GM23248 (cell line): ENCODE measurements at regions not wholly inside any gene's neighbourhood (a gene's known extent, or its start where the extent isn't known, plus 50 kb on each side); places are given as distances from the start of the nearest gene placed in this dataset.

Experiments
- DNase-seq: peaks from one replicate; pipeline ENCODE4 v3.0.0-alpha.2; 2015
- H2AFZ ChIP-seq: fragments of 200-600 bp; sonication (generic); 2 replicates; pipeline ENCODE4 v1.6.1; 2016; ENCODE audit warnings: antibody characterized with exemption
- H3F3A ChIP-seq: fragments of 200-600 bp; sonication (generic); 2 replicates; pipeline ENCODE4 v1.6.1; 2016; ENCODE audit warnings: mild to moderate bottlenecking, antibody characterized with exemption, mixed run types; ENCODE audit not compliant: insufficient read depth
- H3K27ac ChIP-seq: fragments of 200-600 bp; sonication (generic); 2 replicates; pipeline ENCODE4 v1.5.1; 2016; ENCODE audit warnings: mild to moderate bottlenecking
- H3K27me3 ChIP-seq: fragments of 200-600 bp; sonication (generic); replicated peaks from 2 replicates; pipeline ENCODE4 v1.6.1; 2016; ENCODE audit warnings: mild to moderate bottlenecking; ENCODE audit not compliant: insufficient read depth
- H3K36me3 ChIP-seq: fragments of 200-600 bp; sonication (generic); 2 replicates; pipeline ENCODE4 v1.6.1; 2016; ENCODE audit warnings: low read depth, mild to moderate bottlenecking
- H3K4me1 ChIP-seq: fragments of 200-600 bp; sonication (generic); 2 replicates; pipeline ENCODE4 v1.6.1; 2016; ENCODE audit warnings: mild to moderate bottlenecking; ENCODE audit not compliant: insufficient read depth
- H3K4me2 ChIP-seq: fragments of 200-600 bp; sonication (generic); one replicate; pipeline ENCODE4 v1.6.1; 2016; ENCODE audit warnings: mild to moderate bottlenecking; ENCODE audit not compliant: unreplicated experiment
- H3K4me3 ChIP-seq: fragments of 200-600 bp; sonication (generic); 2 replicates; pipeline ENCODE4 v1.5.1; 2016; ENCODE audit warnings: mild to moderate bottlenecking
- H3K79me2 ChIP-seq: fragments of 200-600 bp; sonication (generic); 2 replicates; pipeline ENCODE4 v1.6.1; 2016; ENCODE audit warnings: mild to moderate bottlenecking; ENCODE audit not compliant: insufficient read depth
- H3K9ac ChIP-seq: fragments of 200-600 bp; sonication (generic); 2 replicates; pipeline ENCODE4 v1.6.1; 2016; ENCODE audit warnings: mild to moderate bottlenecking
- H3K9me2 ChIP-seq: fragments of 200-600 bp; sonication (generic); 2 replicates; pipeline ENCODE4 v1.6.1; 2016; ENCODE audit warnings: mixed run types, mild to moderate bottlenecking, moderate library complexity; ENCODE audit not compliant: insufficient read depth
- H3K9me3 ChIP-seq: fragments of 200-600 bp; sonication (generic); one replicate; pipeline ENCODE4 v1.6.1; 2017; ENCODE audit warnings: low read depth
- H4K20me1 ChIP-seq: fragments of 200-600 bp; sonication (generic); 2 replicates; pipeline ENCODE4 v1.6.0; 2016; ENCODE audit not compliant: insufficient read depth
- EZH2 ChIP-seq: fragments of 200-600 bp; sonication (generic); IDR thresholded peaks from 2 replicates; pipeline ENCODE4 v1.6.1; 2018; ENCODE audit warnings: antibody characterized with exemption, mild to moderate bottlenecking; ENCODE audit not compliant: insufficient read depth, poor library complexity, severe bottlenecking
- EZH2phosphoT487 ChIP-seq: fragments of 200-600 bp; sonication (generic); IDR thresholded peaks from 2 replicates; pipeline ENCODE4 v1.6.1; 2018; ENCODE audit warnings: antibody characterized with exemption, moderate library complexity, mild to moderate bottlenecking, low read depth; ENCODE audit not compliant: insufficient read depth
- WGBS, 2 experiments: methylation state at CpG; one replicate each; pipeline ENCODE4 v1.1.6; 2015 to 2017; ENCODE audit warnings: low lambda C conversion rate in 2 of 2, low coverage in 1 of 2; ENCODE audit errors: missing lambda C conversion rate in 2 of 2; 5-methylcytosine and 5-hydroxymethylcytosine counted together
- in situ Hi-C: fragments of 300-500 bp; cut with MboI; formaldehyde crosslinking; loops from 2 replicates; pipeline ENCODE4 v1.15.0; 2020

- in situ Hi-C loops, result no loop called here
These were observed 375.1 kb downstream of the SHQ1 start for GRCh38 chr3:72473156-72473555.

GRCh38 chr3:72470904-72471417 lies 377.3 kb downstream of the SHQ1 start:
- no peak overlapping the region for H3K4me3 ChIP-seq
- no peak overlapping the region for H3K4me2 ChIP-seq
- WGBS, 2 experiments, result 66 to 69% methylated on average over 5 of the region's 5 CpGs
- no peaks in the 10 kb centered on the region for H3K9me2 ChIP-seq
- H2AFZ ChIP-seq, result no peak overlapping the region
- no peaks in the 10 kb centered on the region for H3K4me1 ChIP-seq
- H3K9me3 ChIP-seq, result no peaks in the 10 kb centered on the region
- H3K9ac ChIP-seq, result no peak overlapping the region
- no peak overlapping the region for H3K27ac ChIP-seq
- no peaks in the 10 kb centered on the region for H3K79me2 ChIP-seq
- in situ Hi-C loops, result no loop called here
- H3K36me3 ChIP-seq, result no peaks in the 10 kb centered on the region
- DNase-seq, result no peak
- no peaks in the 10 kb centered on the region for H4K20me1 ChIP-seq
- peaks cover 14% of the 10 kb centered on the region for H3K27me3 ChIP-seq
- TF ChIP-seq EZH2phosphoT487 (no peak), EZH2 (no peak)
- no peaks in the 10 kb centered on the region for H3F3A ChIP-seq

More at GRCh38 chr3:72473156-72473555, 375.1 kb downstream of the SHQ1 start:
- Histone ChIP-seq H3K9me3 (no peaks in the 10 kb centered on the region), H3K4me1 (no peaks in the 10 kb centered on the region), H3K9ac (no peak overlapping the region), H2AFZ (no peak overlapping the region), H3K36me3 (no peaks in the 10 kb centered on the region), H3K27me3 (no peaks in the 10 kb centered on the region), H4K20me1 (no peaks in the 10 kb centered on the region), H3F3A (no peaks in the 10 kb centered on the region), H3K79me2 (no peaks in the 10 kb centered on the region), H3K9me2 (no peaks in the 10 kb centered on the region), H3K4me3 (no peak overlapping the region), H3K4me2 (no peak overlapping the region), H3K27ac (no peak overlapping the region)
- no peak for DNase-seq
- TF ChIP-seq EZH2phosphoT487, result no peak
- no peak for TF ChIP-seq EZH2
- WGBS, 2 experiments, result 68 to 70% methylated on average over 5 of the region's 5 CpGs

GRCh38 chr3:72465853-72466252 lies 382.4 kb downstream of the SHQ1 start:
- Histone ChIP-seq H3K4me2 (no peak overlapping the region), H3F3A (no peaks in the 10 kb centered on the region), H3K27ac (no peak overlapping the region), H4K20me1 (no peaks in the 10 kb centered on the region), H3K79me2 (no peaks in the 10 kb centered on the region), H3K4me1 (no peaks in the 10 kb centered on the region), H3K4me3 (no peak overlapping the region), H3K9ac (no peak overlapping the region), H2AFZ (no peak overlapping the region), H3K9me2 (no peaks in the 10 kb centered on the region), H3K27me3 (peaks cover 27% of the 10 kb centered on the region), H3K36me3 (no peaks in the 10 kb centered on the region), H3K9me3 (no peaks in the 10 kb centered on the region)
- DNase-seq, result no peak
- TF ChIP-seq EZH2 (no peak), EZH2phosphoT487 (no peak)
- WGBS, 2 experiments, result 15 to 18% methylated on average over 2 of the region's 2 CpGs
- in situ Hi-C loops, result no loop called here

GRCh38 chr3:72463083-72463482 lies 385.2 kb downstream of the SHQ1 start:
- no peak overlapping the region for H3K4me3 ChIP-seq
- H3K27ac ChIP-seq, result no peak overlapping the region
- H3K9me2 ChIP-seq, result no peaks in the 10 kb centered on the region
- H3K4me2 ChIP-seq, result no peak overlapping the region
- DNase-seq, result no peak
- H3K9ac ChIP-seq, result no peak overlapping the region
- in situ Hi-C loops, result no loop called here
- H3K9me3 ChIP-seq, result no peaks in the 10 kb centered on the region
- H3K27me3 ChIP-seq, result peaks cover 30% of the 10 kb centered on the region
- no peaks in the 10 kb centered on the region for H3K36me3 ChIP-seq
- no peaks in the 10 kb centered on the region for H3K79me2 ChIP-seq
- no peaks in the 10 kb centered on the region for H4K20me1 ChIP-seq
- TF ChIP-seq EZH2phosphoT487 (no peak), EZH2 (no peak)
- H2AFZ ChIP-seq, result no peak overlapping the region
- no peaks in the 10 kb centered on the region for H3F3A ChIP-seq
- H3K4me1 ChIP-seq, result no peaks in the 10 kb centered on the region
- 62 to 63% methylated on average over 9 of the region's 9 CpGs for WGBS, 2 experiments

- no peak overlapping the region for H3K4me3 ChIP-seq
- no peak for DNase-seq
- no peaks in the 10 kb centered on the region for H3K36me3 ChIP-seq
These were observed 385.6 kb downstream of the SHQ1 start for GRCh38 chr3:72462595-72463011.

More at GRCh38 chr3:72462595-72463011, 385.6 kb downstream of the SHQ1 start:
- no peaks in the 10 kb centered on the region for H4K20me1 ChIP-seq
- no peak overlapping the region for H2AFZ ChIP-seq
- peaks cover 30% of the 10 kb centered on the region for H3K27me3 ChIP-seq
- no peak for TF ChIP-seq EZH2phosphoT487
- no peak for TF ChIP-seq EZH2
- H3F3A ChIP-seq, result no peaks in the 10 kb centered on the region
- no peak overlapping the region for H3K4me2 ChIP-seq
- H3K79me2 ChIP-seq, result no peaks in the 10 kb centered on the region
- no peaks in the 10 kb centered on the region for H3K4me1 ChIP-seq
- WGBS, 2 experiments, result 39 to 47% methylated on average over 6 of the region's 6 CpGs
- no peak overlapping the region for H3K9ac ChIP-seq
- H3K9me3 ChIP-seq, result no peaks in the 10 kb centered on the region
- in situ Hi-C loops, result no loop called here
- H3K27ac ChIP-seq, result no peak overlapping the region
- no peaks in the 10 kb centered on the region for H3K9me2 ChIP-seq
